ENCODE measurements at regions not wholly inside any gene's neighbourhood (a gene's known extent, or its start where the extent isn't known, plus 50 kb on each side); places are given as distances from the start of the nearest gene placed in this dataset.

DNA sequence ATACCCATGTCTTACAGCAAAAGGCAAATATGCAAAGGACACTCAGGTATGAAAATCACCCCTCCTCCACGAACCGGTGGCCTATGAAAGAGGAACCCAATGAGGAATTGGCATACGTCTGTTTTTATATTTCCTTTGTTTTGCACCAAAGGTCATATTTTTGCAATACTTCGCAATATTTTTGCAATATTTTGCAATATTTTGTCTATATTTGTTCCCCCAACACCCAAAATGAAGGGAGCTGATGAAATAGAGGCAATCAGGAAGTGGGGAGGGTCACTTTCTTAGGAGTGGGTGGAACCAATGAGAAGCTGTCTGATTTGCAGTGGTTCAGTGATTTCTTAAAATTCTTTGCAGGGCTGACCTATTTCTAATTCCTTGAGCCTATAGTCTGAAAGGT is 296.8 kb upstream of the TSHZ2 start:
- DNase-seq: no peak
- H3K36me3 ChIP-seq (replicated peaks): no peaks in the 10 kb centered on the region
- no peaks in the 10 kb centered on the region for H3K27me3 ChIP-seq (replicated peaks)
- H3K27ac ChIP-seq: no peak overlapping the region
- in situ Hi-C loops (cut with HindIII; ENCODE audit: low pct_ligation_motif_present, low sequenced_read_pairs): no loop called here
- TF ChIP-seq, protein P1, sequence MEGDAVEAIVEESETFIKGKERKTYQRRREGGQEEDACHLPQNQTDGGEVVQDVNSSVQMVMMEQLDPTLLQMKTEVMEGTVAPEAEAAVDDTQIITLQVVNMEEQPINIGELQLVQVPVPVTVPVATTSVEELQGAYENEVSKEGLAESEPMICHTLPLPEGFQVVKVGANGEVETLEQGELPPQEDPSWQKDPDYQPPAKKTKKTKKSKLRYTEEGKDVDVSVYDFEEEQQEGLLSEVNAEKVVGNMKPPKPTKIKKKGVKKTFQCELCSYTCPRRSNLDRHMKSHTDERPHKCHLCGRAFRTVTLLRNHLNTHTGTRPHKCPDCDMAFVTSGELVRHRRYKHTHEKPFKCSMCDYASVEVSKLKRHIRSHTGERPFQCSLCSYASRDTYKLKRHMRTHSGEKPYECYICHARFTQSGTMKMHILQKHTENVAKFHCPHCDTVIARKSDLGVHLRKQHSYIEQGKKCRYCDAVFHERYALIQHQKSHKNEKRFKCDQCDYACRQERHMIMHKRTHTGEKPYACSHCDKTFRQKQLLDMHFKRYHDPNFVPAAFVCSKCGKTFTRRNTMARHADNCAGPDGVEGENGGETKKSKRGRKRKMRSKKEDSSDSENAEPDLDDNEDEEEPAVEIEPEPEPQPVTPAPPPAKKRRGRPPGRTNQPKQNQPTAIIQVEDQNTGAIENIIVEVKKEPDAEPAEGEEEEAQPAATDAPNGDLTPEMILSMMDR (IDR thresholded peaks at IDR 0.05; ENCODE audit: low read depth, low read length, missing control alignments): no peak
- H3K4me3 ChIP-seq (ENCODE audit: low read depth, low read length): no peak overlapping the region

DNA sequence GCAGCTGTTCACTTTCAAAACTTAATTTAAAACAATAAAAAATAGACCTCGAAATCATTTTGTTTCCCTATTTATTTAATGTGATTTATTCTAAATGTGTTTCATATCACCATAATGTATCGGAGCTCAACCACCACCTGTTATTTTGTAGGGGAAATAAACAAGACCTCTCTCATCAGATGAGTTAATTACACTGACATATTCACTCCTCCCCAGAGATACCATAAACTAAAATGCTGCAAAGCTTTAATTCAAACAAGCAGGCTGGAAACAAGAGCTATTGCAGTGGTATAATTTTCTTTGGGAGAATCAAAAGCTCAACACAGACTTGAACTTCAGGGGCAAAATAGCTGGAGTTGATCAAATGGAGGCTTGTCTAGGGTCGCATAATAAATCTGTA is 303.5 kb upstream of the TSHZ2 start:
- Histone ChIP-seq H3K4me3 (ENCODE audit: low read depth, low read length) (no peak overlapping the region), H3K27me3 (replicated peaks) (no peaks in the 10 kb centered on the region), H3K27ac (no peak overlapping the region), H3K36me3 (replicated peaks) (no peaks in the 10 kb centered on the region)
- no peak for DNase-seq
- TF ChIP-seq, protein P1 (IDR thresholded peaks at IDR 0.05; ENCODE audit: low read depth, low read length, missing control alignments): no peak
- in situ Hi-C loops (cut with HindIII; ENCODE audit: low pct_ligation_motif_present, low sequenced_read_pairs): no loop called here

DNA sequence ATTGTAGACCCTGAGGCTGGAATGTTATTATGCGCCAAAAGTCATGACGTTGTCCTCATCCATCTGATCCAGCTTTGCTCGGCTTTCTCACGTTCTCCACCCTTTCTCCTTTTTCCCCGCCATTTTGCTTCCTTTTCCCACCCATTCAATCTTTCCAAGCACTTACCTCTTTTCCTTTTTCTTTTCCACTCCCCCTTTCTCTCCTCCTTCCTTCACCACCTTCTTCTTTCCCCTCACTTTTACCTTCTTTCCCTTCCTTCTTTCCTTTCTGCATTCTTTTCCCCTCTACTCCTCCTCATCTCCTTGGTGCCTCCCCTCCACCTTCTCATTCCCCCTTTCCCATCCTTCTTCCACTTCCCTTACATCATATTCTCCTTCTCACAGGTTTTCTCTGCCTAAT is 304.8 kb upstream of the TSHZ2 start:
- no peak overlapping the region for H3K27ac ChIP-seq
- DNase-seq: no peak
- no peaks in the 10 kb centered on the region for H3K27me3 ChIP-seq (replicated peaks)
- H3K36me3 ChIP-seq (replicated peaks): no peaks in the 10 kb centered on the region
- TF ChIP-seq, protein P1 (IDR thresholded peaks at IDR 0.05; ENCODE audit: low read depth, low read length, missing control alignments): no peak
- in situ Hi-C loops (cut with HindIII; ENCODE audit: low pct_ligation_motif_present, low sequenced_read_pairs): no loop called here
- H3K4me3 ChIP-seq (ENCODE audit: low read depth, low read length): no peak overlapping the region

DNA sequence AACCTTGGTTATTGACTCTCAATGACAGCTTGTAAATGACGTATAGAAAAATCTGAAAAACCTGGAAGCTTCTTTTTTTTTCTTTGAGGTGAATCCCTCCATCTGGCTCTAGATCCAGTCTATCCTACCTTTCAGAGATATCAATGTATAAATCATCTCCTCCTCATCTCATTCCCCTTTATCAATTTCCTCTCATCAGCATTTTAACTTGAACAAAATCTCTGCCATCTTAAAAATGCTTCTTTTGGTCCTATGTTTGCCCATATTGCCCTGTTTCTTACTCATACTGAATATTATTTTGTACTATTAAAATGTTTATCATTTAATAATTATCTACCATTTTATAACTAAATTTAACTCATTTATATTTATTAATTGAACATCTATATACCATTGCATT is 306.7 kb upstream of the TSHZ2 start:
- Histone ChIP-seq H3K4me3 (ENCODE audit: low read depth, low read length) (no peak overlapping the region), H3K36me3 (replicated peaks) (no peaks in the 10 kb centered on the region), H3K27me3 (replicated peaks) (no peaks in the 10 kb centered on the region), H3K27ac (no peak overlapping the region)
- DNase-seq: no peak
- in situ Hi-C loops (cut with HindIII; ENCODE audit: low pct_ligation_motif_present, low sequenced_read_pairs): no loop called here
- TF ChIP-seq, protein P1 (IDR thresholded peaks at IDR 0.05; ENCODE audit: low read depth, low read length, missing control alignments): no peak

DNA sequence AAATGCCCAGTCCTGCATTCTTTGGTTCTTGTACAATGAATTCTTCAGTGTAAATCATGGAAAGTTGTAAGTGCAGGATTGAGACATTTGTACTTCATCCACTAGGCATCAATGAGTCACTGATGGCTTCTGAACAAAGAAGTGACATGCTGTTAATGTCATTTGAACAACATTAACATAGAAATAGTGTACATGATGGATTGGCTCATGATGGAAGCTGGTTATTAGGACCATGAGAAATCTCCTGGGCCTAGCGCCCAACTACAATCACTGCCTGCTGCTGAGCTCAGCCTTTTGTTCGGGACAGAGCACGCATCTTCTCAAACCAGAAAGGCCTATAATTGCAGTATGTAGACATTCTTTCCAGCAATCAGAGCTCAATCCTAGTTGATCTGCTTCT is 316.8 kb upstream of the TSHZ2 start:
- in situ Hi-C loops (cut with HindIII; ENCODE audit: low pct_ligation_motif_present, low sequenced_read_pairs): no loop called here
- H3K36me3 ChIP-seq (replicated peaks): no peaks in the 10 kb centered on the region
- no peak for DNase-seq
- H3K27me3 ChIP-seq (replicated peaks): no peaks in the 10 kb centered on the region
- no peak overlapping the region for H3K4me3 ChIP-seq (ENCODE audit: low read depth, low read length)
- no peak overlapping the region for H3K27ac ChIP-seq
- TF ChIP-seq, protein P1 (IDR thresholded peaks at IDR 0.05; ENCODE audit: low read depth, low read length, missing control alignments): no peak

DNA sequence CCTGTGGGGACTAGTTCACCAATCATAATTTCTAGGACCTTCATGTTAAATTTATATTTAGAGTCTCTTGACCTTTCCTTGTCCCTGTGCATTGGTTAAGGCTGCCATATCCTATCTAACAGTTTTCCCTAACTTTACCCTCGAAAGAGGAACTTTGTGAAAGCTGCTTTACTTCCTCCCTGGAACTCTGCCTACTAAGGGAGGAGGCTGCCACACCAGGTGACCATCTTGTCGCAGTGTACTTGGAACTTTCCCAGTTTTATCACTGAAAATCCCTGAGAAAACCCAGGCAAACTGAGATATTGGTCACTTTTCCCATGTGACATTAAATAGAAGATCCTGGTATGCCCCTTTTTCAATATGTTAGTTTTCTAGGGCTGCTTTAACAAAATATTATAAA is 317.6 kb upstream of the TSHZ2 start:
- DNase-seq: no peak
- in situ Hi-C loops (cut with HindIII; ENCODE audit: low pct_ligation_motif_present, low sequenced_read_pairs): no loop called here
- no peaks in the 10 kb centered on the region for H3K36me3 ChIP-seq (replicated peaks)
- H3K4me3 ChIP-seq (ENCODE audit: low read depth, low read length): no peak overlapping the region
- TF ChIP-seq, protein P1 (IDR thresholded peaks at IDR 0.05; ENCODE audit: low read depth, low read length, missing control alignments): no peak
- no peaks in the 10 kb centered on the region for H3K27me3 ChIP-seq (replicated peaks)
- no peak overlapping the region for H3K27ac ChIP-seq

All from brain microvascular endothelial cell (primary cell).